HG02943 (cell line): ENCODE measurements at regions not wholly inside any gene's neighbourhood (a gene's known extent, or its start where the extent isn't known, plus 50 kb on each side); places are given as distances from the start of the nearest gene placed in this dataset.

ENCODE experiments used
- ATAC-seq: cut with Tn5 transposase; IDR thresholded peaks from one replicate; pipeline ENCODE4 v1.9.1; 2021; ENCODE audit warnings: mild to moderate bottlenecking, low read depth, moderate library complexity; ENCODE audit not compliant: unreplicated experiment

GRCh38 chr12:45622210-45622937 is 107.1 kb upstream of the ARID2 start:
- ATAC-seq, result no peak

GRCh38 chr12:45623221-45623620 is 106.3 kb upstream of the ARID2 start:
- no peak for ATAC-seq

- ATAC-seq, result no peak
Measured at GRCh38 chr12:45623940-45624339, 105.6 kb upstream of the ARID2 start.

GRCh38 chr12:45626965-45627364 is 102.5 kb upstream of the ARID2 start:
- ATAC-seq, result no peak

- no peak for ATAC-seq
Measured at GRCh38 chr12:45627407-45628069, 102.0 kb upstream of the ARID2 start.

GRCh38 chr12:45629292-45629691 is 100.2 kb upstream of the ARID2 start:
- no peak for ATAC-seq

- no peak for ATAC-seq
Measured at GRCh38 chr12:45633733-45634132, 95.8 kb upstream of the ARID2 start.

- ATAC-seq, result no peak
Measured at GRCh38 chr12:45634273-45634917, 95.1 kb upstream of the ARID2 start.

DNA sequence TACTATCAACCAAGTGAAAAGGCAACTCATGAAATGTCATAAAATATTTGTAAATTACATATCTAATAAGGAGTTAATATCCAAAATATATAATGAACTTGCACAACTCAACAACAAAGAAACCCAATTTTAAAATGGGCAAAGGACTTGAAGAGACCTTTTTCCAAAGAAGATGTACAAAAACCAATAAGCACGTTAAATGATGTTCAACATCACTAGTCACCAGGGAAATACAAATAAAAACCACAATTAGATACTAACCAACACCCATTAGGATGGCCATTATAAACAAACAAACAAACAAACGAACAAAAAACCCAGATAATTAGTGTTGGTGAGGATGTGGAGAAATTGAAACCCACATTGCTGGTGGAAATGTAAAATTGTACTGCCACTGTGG is 92.3 kb upstream of the ARID2 start:
- no peak for ATAC-seq

GRCh38 chr12:45637706-45638105 is 91.8 kb upstream of the ARID2 start:
- no peak for ATAC-seq

DNA sequence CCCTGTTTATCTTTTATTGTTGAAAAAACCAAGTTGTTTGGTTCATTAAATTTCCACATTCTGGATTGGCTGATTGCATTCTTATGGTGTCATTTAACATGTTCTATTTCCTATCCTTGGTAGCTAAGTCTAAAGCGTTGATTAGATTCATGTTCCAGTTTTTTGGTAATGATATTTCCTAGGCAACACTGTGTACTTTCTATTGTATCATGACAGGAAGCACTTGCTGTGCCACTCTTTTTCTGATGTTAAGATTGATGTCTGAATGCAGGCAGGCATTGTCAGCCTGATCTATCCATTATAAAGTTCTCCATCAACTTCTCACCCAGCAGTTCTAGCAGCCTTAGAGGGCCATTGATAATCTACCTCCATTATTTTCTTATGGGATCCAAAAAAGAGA is 91.1 kb upstream of the ARID2 start:
- no peak for ATAC-seq

GRCh38 chr12:45644541-45644940 is 85.0 kb upstream of the ARID2 start:
- no peak for ATAC-seq

DNA sequence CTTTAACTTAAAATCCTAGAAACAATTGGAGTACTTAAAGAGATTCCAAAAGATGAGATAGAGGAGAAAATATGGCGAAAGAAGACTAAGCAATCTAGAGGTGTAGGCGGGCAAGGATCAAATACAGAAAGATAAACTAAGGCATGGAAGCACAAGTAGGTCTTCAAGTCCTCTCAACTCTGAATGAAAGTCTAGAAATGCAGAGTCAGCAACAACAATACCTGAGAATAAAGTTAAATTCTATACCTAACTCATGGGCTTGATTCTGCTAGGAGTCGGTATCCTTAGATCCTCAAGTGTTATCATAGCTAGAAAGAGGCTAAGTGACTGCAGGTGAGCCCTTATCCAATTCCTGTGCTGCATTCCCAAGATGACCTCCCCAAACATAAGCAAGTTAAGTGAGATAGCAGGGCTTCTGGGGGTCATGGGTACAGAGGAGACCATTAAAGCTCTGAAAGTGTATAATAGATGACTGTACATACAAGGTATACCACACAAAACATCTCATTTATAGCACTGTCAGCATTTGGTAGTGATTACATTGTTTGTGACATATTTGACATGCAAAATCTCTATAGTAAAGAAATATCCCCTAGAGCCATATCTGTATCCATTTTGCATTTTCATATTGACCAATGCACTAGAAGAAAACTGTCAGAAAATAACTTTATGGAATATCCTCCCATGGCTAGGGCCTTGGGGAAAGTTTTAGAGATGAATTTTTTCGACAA is 82.5 kb upstream of the ARID2 start:
- ATAC-seq, result no peak

GRCh38 chr12:45648070-45648469 is 81.4 kb upstream of the ARID2 start:
- no peak for ATAC-seq

DNA sequence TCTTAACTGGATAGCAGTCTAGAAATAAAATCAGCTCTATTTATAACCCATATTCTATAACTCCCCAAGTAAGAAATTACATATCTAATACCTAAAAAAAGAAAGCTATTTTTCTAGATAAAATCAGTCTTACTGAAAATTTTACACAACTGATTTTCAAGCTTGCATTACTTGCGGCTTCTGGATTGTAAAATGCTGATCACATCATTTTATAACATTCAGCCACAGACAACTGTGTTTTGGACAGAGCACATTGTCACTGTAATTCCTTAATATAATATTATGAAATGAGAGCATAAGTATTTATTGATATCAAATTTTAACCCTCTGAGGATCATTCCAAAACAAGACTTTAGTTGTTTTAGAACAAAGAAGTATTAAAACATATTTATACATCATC is 78.5 kb upstream of the ARID2 start:
- no peak for ATAC-seq

DNA sequence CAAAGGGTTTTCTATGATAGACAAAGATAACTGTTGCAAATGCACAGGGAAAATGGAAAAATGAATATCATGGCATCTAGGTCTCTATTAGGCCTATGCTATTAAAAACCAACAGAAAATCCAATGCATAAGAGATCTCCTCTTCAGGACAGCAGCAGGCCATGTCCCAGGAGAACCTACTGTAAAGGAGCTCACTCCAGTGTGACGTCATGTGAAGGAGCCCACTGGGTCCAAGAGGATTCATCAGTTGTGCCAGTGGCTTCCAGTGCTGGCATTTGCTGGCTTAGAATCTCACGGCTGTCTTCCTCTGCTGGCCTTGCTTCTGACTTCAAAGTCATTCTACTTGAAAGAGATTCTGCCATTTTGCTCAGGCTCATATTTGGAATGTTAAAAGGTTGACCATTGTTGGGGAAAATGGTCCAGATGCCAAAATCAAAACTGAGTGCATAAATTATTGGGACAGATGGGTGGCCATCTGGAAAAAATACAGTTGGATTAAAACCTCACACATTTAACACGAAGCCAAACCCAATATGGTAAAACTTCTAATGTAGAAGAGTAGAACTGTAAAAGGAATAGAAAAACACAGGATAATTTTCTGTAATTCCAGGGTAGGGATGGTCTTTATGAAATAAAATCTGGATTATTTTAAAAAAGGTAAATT is 75.4 kb upstream of the ARID2 start:
- ATAC-seq, result no peak

DNA sequence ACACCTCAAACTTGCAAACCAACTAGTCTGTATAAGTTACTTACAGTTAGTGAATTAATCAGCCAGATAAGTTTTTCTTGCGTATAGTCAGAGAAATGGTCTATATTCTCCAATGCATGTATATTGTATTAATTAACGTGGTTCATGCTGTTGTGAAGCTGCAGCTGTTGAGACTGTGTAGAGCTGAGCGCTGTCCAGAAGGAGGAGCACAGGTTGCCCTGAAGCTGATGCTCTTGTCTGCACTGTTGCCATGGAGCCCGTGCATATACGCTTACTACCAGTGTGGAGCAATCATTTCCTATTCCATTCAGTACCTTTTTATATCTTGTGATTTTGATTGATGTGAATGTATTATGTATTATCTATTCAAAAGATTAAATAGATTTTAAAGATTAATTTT is 74.3 kb upstream of the ARID2 start:
- peak; percentile 63 for ATAC-seq

- ATAC-seq, result no peak
Measured at GRCh38 chr12:45655743-45656142, 73.8 kb upstream of the ARID2 start.

- ATAC-seq, result no peak
Measured at GRCh38 chr12:45658020-45658419, 71.5 kb upstream of the ARID2 start.

DNA sequence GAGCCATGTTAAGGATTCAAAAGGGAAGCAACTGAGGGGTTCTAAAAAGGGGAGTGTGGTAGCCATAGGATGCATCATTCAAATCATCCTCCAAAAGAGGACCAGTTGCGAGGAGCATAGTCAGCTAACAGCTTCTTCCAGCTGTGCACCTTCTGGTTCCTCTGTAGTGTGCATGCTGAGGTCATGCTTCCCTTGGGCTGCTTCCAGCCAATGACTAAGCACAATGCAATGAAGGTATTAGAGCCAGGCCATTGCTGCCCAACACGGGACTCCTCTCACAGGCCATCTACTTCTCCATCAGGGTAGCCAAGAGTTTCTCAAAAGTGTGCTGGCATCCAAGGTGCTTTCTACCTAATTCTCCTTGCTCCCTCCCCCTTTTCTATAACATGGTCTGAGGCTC is 69.2 kb upstream of the ARID2 start:
- ATAC-seq, result no peak

GRCh38 chr12:45663455-45663854 is 66.1 kb upstream of the ARID2 start:
- ATAC-seq, result no peak
